ENCODE measurements at regions not wholly inside any gene's neighbourhood (a gene's known extent, or its start where the extent isn't known, plus 50 kb on each side); places are given as distances from the start of the nearest gene placed in this dataset.
"Not testable (repeated sequence)": the region's sequence is repeated elsewhere in the genome, so short reads cannot be mapped to it uniquely, and the experiment has no call there.

DNA sequence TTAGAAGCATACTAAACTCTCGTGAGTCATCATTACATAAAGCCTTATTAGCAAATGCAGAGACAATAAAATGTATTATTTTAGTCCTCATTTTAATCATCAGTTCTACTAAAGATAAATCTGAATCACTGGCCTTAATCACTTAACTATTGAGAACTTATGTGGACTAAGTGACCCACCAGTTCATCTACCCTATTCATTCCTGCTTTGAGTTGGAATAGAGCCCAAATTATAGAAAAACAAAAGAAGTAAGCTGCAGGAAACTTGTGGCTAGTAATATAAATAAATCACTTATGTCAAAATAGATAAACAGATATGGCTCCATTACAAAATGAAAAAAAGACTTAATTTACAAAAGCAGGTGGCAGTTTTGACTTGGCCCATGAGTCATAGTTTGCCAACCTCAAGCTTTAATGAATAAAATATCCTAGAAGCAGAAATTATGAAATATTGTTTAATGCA is 851.8 kb upstream of the CRIM1 start:
- ChIA-PET POLR2A (no interaction called here), CTCF (no interaction called here)

DNA sequence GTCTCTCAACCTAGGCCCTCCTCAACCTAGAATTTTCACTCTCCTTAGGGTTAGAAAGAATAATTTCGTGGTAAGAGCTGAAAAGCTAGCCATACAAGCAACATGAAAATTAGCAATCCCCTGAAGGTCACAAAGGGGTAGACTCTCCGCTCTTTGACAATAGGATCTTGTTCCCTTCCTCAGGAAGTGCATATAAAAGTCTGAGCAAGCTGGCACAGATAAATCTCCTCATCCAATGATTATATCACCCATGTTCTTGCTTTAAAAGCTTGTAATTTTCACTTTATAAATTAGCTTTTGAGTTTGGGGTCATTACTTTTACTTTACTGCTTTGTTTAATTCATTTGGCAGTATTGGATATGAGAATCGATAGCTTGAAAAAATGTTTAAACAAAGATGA is 852.3 kb upstream of the CRIM1 start:
- TF ChIP-seq, protein P1, sequence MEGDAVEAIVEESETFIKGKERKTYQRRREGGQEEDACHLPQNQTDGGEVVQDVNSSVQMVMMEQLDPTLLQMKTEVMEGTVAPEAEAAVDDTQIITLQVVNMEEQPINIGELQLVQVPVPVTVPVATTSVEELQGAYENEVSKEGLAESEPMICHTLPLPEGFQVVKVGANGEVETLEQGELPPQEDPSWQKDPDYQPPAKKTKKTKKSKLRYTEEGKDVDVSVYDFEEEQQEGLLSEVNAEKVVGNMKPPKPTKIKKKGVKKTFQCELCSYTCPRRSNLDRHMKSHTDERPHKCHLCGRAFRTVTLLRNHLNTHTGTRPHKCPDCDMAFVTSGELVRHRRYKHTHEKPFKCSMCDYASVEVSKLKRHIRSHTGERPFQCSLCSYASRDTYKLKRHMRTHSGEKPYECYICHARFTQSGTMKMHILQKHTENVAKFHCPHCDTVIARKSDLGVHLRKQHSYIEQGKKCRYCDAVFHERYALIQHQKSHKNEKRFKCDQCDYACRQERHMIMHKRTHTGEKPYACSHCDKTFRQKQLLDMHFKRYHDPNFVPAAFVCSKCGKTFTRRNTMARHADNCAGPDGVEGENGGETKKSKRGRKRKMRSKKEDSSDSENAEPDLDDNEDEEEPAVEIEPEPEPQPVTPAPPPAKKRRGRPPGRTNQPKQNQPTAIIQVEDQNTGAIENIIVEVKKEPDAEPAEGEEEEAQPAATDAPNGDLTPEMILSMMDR (IDR thresholded peaks at IDR 0.05; ENCODE audit: insufficient read depth, low read length, missing control alignments): no peak
- H3K4me3 ChIP-seq (ENCODE audit: low read depth, low read length): no peak overlapping the region
- ChIA-PET CTCF (no interaction called here), POLR2A (no interaction called here)
- DNase-seq (ENCODE audit: low read depth, low spot score): no peak

More for the DNA sequence above, 851.8 kb upstream of the CRIM1 start:
- no peak overlapping the region for H3K4me3 ChIP-seq (ENCODE audit: low read depth, low read length)
- no peak for DNase-seq (ENCODE audit: low read depth, low spot score)
- TF ChIP-seq, protein P1 (IDR thresholded peaks at IDR 0.05; ENCODE audit: insufficient read depth, low read length, missing control alignments): no peak

DNA sequence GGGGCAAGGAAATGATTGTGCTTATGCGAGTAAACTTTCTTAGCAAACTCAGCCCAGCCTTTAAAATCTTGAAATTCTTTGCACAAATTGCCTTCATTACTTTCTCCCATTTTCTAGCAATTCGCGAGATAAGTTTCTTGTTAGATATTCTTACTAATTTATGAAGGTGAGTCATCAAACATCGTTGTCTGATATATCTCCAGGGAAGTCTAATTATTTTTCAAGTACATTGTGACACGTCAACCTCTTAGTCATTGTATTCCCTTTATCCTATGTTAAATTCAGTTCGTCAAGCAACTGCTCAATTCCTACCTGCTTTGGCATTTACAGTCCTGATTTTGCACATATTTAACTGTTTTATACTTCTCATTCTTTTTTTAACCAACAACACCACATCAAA is 854.5 kb upstream of the CRIM1 start:
- POLR2A ChIA-PET: no interaction called here
- H3K4me3 ChIP-seq (ENCODE audit: low read depth, low read length): no peak overlapping the region
- DNase-seq (ENCODE audit: low read depth, low spot score): no peak
- CTCF ChIA-PET: no interaction called here
- TF ChIP-seq, protein P1 (IDR thresholded peaks at IDR 0.05; ENCODE audit: insufficient read depth, low read length, missing control alignments): no peak

DNA sequence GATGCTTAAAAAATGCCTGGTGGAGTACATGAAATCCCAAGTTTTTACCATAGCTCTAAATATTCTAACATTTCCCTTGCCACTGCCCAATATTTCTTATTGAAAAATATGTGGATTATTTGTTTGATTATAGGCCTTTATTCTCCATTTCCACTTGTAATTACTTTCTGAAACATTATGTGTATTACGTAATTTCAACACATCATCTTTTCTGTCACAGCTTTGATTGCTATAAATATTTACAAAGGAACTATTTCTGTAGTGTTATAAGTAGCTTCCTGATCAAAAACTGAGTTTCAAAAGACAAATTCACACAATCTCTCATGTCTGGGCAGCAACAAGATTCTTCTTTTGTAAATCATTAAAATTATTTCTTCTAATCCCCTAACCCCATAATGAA is 859.6 kb upstream of the CRIM1 start:
- H3K4me3 ChIP-seq (ENCODE audit: low read depth, low read length): no peak overlapping the region
- DNase-seq (ENCODE audit: low read depth, low spot score): no peak
- ChIA-PET CTCF (no interaction called here), POLR2A (no interaction called here)
- TF ChIP-seq, protein P1 (IDR thresholded peaks at IDR 0.05; ENCODE audit: insufficient read depth, low read length, missing control alignments): no peak

DNA sequence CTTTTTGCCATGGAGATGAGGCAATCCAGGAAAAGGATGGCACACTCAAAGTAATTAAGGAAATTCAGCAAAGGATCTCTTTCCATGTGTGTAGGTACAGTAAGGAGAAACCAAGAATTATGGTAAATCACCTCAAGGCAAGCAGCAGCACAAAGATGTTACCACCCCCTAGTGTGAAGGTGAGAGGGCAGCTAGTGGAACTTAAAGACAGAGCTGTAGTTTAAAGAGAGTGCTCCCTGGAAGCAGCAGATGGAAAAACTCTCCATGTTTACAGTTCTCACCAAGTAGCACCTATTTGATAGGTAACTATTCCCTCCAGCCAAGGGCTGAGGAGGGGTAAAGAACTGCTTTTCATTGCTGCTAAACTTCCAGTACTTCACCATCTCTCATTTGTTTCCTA is 860.4 kb upstream of the CRIM1 start:
- POLR2A ChIA-PET: no interaction called here
- CTCF ChIA-PET: no interaction called here
- DNase-seq (ENCODE audit: low read depth, low spot score): no peak
- TF ChIP-seq, protein P1 (IDR thresholded peaks at IDR 0.05; ENCODE audit: insufficient read depth, low read length, missing control alignments): no peak
- no peak overlapping the region for H3K4me3 ChIP-seq (ENCODE audit: low read depth, low read length)

DNA sequence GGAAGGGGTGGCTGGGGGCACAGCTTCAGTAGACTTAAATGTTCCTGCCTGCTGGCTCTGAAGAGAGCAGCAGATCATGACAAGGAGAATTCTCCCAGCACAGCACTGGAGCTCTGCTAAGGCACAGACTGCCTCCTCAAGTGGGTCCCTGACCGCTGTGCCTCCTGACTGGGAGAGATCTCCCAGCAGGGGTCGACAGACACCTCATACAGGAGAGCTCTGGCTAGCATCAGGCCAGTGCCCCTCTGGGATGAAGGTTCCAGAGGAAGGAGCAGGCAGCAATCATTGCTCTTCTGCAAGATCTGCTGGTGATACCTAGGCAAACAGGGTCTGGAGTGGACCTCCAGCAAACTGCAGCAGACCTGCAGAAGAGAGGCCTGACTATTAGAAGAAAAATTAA is 877.5 kb upstream of the CRIM1 start:
- DNase-seq (ENCODE audit: low read depth, low spot score); CTCF ChIA-PET; POLR2A ChIA-PET; H3K4me3 ChIP-seq (ENCODE audit: low read depth, low read length): not testable (repeated sequence)

DNA sequence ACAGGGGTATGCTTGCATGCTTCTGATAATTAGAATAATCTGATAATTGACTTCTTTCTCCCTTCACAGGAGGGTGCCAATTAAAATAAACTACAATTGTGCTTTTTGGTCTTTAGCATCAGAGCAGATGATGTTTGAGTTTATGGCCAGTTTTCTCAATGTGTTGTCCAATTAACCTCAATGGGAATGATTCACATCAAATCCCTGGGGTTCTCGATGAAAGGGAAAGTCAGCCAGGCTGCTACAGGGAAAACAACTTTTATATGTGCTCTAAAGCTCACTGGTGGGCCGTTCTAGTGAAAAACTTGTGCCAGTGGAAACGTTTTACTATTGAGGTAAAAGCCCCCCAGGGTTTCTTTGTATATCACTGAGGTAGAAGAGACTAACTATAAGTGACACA is 887.3 kb upstream of the CRIM1 start:
- TF ChIP-seq, protein P1 (IDR thresholded peaks at IDR 0.05; ENCODE audit: insufficient read depth, low read length, missing control alignments): no peak
- POLR2A ChIA-PET: no interaction called here
- no peak overlapping the region for H3K4me3 ChIP-seq (ENCODE audit: low read depth, low read length)
- CTCF ChIA-PET: no interaction called here
- DNase-seq (ENCODE audit: low read depth, low spot score): no peak

Data from AG04449 (cell line).